ENCODE measurements at regions not wholly inside any gene's neighbourhood (a gene's known extent, or its start where the extent isn't known, plus 50 kb on each side); places are given as distances from the start of the nearest gene placed in this dataset.
"Not testable (repeated sequence)": the region's sequence is repeated elsewhere in the genome, so short reads cannot be mapped to it uniquely, and the experiment has no call there.

DNA sequence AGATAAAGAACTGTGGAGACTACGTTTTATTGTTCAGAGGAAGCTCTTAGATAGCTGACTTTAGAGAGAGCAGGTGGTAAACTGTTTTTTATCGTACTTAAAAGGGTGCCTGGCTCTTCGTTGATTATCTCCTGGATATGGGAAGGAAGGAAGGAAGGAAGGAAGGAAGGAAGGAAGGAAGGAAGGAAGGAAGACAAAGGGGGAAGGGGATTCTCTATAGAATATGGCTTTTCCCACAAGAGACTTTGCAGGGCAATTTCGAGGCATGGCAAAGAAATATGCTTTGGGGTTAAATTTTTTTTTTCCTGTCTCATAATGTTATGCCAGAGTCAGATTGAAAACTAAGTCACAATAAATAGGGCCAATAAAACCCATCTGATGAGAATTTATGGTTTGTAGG lies 271.9 kb upstream of the POU1F1 start (continued):
- TF ChIP-seq ZNF391 (tag by site-specific recombination; IDR thresholded peaks at IDR 0.05; ENCODE audit: borderline replicate concordance, low read depth) (no peak), ZNF174 (tag by site-specific recombination; IDR thresholded peaks at IDR 0.05) (no peak)

DNA sequence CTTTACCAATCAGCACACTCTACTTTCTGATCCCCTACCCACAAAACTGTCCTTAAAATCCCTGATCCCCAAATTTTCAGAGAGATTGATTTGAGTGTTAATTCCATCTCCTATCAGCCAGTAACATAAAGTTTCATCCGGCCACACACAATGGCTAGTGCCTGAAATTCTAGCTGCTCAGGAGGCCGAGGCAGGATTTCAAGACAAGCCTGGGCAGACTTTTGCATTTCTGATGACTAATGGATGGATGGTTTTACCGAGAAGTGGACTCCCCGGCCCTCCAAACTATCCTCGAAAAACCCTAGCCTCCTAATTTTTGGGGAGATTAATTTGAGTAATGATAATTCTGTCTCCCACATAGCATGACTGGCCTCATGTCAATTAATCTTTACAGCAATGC lies 269.8 kb upstream of the POU1F1 start:
- H3K9me3 ChIP-seq (ENCODE audit: control insufficient read depth, insufficient read depth, low read depth, low read length): no peaks in the 10 kb centered on the region
- no peaks in the 10 kb centered on the region for H3K4me1 ChIP-seq (ENCODE audit: control insufficient read depth, insufficient read depth, low read length)
- no peaks in the 10 kb centered on the region for H3K36me3 ChIP-seq (ENCODE audit: control insufficient read depth in 2 of 2, insufficient read depth in 1 of 2, low read length in 2 of 2)
- no peak overlapping the region for H3K4me3 ChIP-seq (ENCODE audit: low read depth, low read length)
- POLR2A ChIA-PET: no interaction called here
- no peak overlapping the region for H3K27ac ChIP-seq (ENCODE audit: extremely low read depth, low read depth, low read length)
- CTCF ChIA-PET: no interaction called here
- no peak for TF ChIP-seq ZFP69B (tag by site-specific recombination; IDR thresholded peaks at IDR 0.05)
- peak; percentile 53; the same call in 1 of the 2 replicates for TF ChIP-seq MZF1 (tag by site-specific recombination; IDR thresholded peaks at IDR 0.05; ENCODE audit: borderline replicate concordance)

DNA sequence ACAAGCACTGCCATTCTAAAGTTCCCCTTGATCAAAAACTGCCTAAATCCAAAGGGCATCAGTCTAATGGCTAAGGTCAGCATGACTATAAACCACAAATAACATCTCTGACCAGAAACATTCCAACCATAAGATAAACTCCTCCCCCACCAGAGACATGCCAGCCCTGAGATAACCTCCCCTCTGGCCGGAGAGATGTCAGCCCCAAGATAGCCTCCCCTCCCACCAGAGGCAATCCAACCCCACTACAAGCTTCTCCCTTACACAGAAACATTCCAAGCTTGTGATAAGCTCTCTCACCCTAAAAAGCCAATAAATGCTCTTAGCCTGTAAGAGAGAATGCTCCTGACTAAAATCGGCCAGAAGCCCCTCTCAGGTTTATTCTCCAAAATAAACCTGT lies 267.0 kb upstream of the POU1F1 start:
- H3K9me3 ChIP-seq (ENCODE audit: control insufficient read depth, insufficient read depth, low read depth, low read length); POLR2A ChIA-PET; H3K27ac ChIP-seq (ENCODE audit: extremely low read depth, low read depth, low read length); CTCF ChIA-PET; H3K36me3 ChIP-seq (ENCODE audit: control insufficient read depth in 2 of 2, insufficient read depth in 1 of 2, low read length in 2 of 2); H3K4me1 ChIP-seq (ENCODE audit: control insufficient read depth, insufficient read depth, low read length); H3K4me3 ChIP-seq (ENCODE audit: low read depth, low read length): not testable (repeated sequence)

DNA sequence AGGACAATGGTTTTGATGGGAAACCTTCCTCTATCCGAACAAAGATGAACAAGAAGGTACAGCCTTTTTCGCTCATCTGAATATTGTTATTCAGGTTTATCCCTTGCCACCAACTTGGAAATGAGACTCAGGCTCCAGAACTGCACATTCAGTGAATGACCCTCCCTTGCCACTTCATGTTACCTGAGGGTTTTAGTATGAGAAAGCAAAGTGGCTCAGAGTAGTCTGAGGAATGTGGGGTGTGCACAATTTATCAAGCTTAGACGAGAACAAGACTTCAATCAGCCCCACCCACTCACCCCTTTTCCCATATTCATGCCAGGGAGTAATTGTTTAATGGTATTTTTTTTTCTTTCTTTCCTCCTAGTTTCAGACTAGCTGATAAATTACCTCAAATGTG lies 265.3 kb upstream of the POU1F1 start:
- Histone ChIP-seq H3K4me3 (ENCODE audit: low read depth, low read length) (no peak overlapping the region), H3K36me3 (ENCODE audit: control insufficient read depth in 2 of 2, insufficient read depth in 1 of 2, low read length in 2 of 2) (no peaks in the 10 kb centered on the region), H3K4me1 (ENCODE audit: control insufficient read depth, insufficient read depth, low read length) (no peaks in the 10 kb centered on the region), H3K9me3 (ENCODE audit: control insufficient read depth, insufficient read depth, low read depth, low read length) (no peaks in the 10 kb centered on the region), H3K27ac (ENCODE audit: extremely low read depth, low read depth, low read length) (no peak overlapping the region)
- ChIA-PET CTCF (no interaction called here), POLR2A (no interaction called here)
- no peak for TF ChIP-seq ZNF747 (tag by site-specific recombination; IDR thresholded peaks at IDR 0.05)
- TF ChIP-seq ZNF792 (tag by site-specific recombination; IDR thresholded peaks at IDR 0.05): no peak
- TF ChIP-seq TCF7L2 (IDR thresholded peaks at IDR 0.05; ENCODE audit: borderline replicate concordance, low read depth, low read length): no peak
- TF ChIP-seq, protein P1, sequence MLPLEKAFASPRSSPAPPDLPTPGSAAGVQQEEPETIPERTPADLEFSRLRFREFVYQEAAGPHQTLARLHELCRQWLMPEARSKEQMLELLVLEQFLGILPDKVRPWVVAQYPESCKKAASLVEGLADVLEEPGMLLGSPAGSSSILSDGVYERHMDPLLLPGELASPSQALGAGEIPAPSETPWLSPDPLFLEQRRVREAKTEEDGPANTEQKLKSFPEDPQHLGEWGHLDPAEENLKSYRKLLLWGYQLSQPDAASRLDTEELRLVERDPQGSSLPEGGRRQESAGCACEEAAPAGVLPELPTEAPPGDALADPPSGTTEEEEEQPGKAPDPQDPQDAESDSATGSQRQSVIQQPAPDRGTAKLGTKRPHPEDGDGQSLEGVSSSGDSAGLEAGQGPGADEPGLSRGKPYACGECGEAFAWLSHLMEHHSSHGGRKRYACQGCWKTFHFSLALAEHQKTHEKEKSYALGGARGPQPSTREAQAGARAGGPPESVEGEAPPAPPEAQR (tag by site-specific recombination; IDR thresholded peaks at IDR 0.05): no peak
- TF ChIP-seq ZFHX2 (tag by site-specific recombination; conservative IDR thresholded peaks at IDR 0.05): no peak
- TF ChIP-seq ZNF19 (tag by site-specific recombination; IDR thresholded peaks at IDR 0.05; ENCODE audit: low read depth): no peak
- TF ChIP-seq SP3 (tag by site-specific recombination; IDR thresholded peaks at IDR 0.05): no peak
- TF ChIP-seq, protein P2, sequence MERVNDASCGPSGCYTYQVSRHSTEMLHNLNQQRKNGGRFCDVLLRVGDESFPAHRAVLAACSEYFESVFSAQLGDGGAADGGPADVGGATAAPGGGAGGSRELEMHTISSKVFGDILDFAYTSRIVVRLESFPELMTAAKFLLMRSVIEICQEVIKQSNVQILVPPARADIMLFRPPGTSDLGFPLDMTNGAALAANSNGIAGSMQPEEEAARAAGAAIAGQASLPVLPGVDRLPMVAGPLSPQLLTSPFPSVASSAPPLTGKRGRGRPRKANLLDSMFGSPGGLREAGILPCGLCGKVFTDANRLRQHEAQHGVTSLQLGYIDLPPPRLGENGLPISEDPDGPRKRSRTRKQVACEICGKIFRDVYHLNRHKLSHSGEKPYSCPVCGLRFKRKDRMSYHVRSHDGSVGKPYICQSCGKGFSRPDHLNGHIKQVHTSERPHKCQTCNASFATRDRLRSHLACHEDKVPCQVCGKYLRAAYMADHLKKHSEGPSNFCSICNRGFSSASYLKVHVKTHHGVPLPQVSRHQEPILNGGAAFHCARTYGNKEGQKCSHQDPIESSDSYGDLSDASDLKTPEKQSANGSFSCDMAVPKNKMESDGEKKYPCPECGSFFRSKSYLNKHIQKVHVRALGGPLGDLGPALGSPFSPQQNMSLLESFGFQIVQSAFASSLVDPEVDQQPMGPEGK (tag by site-specific recombination; IDR thresholded peaks at IDR 0.05): no peak
- no peak for TF ChIP-seq SALL2 (tag by site-specific recombination; IDR thresholded peaks at IDR 0.05; ENCODE audit: borderline replicate concordance)
- no peak for TF ChIP-seq ZNF830 (tag by site-specific recombination; IDR thresholded peaks at IDR 0.05; ENCODE audit: low read depth)
- TF ChIP-seq ZIC2 (tag by site-specific recombination; IDR thresholded peaks at IDR 0.05): no peak
- no peak for TF ChIP-seq ZNF48 (tag by site-specific recombination; IDR thresholded peaks at IDR 0.05)
- TF ChIP-seq HOXD13 (CRISPR knock-in tag; IDR thresholded peaks at IDR 0.05; ENCODE audit: borderline replicate concordance): no peak
- no peak for TF ChIP-seq ZNF121 (tag by site-specific recombination; IDR thresholded peaks at IDR 0.05)
- TF ChIP-seq ZNF785 (tag by site-specific recombination; IDR thresholded peaks at IDR 0.05): no peak
- TF ChIP-seq ZFP69B (tag by site-specific recombination; IDR thresholded peaks at IDR 0.05): no peak

Measured in HEK293 (cell line).